GM12878 (cell line): ENCODE measurements at regions not wholly inside any gene's neighbourhood (a gene's known extent, or its start where the extent isn't known, plus 50 kb on each side); places are given as distances from the start of the nearest gene placed in this dataset.

Experiments
- ATAC-seq: fragments of 200-7000 bp; cut with Tn5 transposase; 3 replicates; pipeline ENCODE4 v1.9.1; 2020; ENCODE audit warnings: mild to moderate bottlenecking, moderate library complexity
- BruUV-seq: library from RNA; stranded (reverse); fragments of 400-500 nt; replicated peaks from 2 replicates; lab custom pipeline; 2021; lab: Mats Ljungman, UMichigan
- CTCF ChIA-PET: fragments of 300-600 bp; sonication (Branson Sonifier 250); formaldehyde crosslinking; extraction: SDS; loops from one replicate; lab custom pipeline; 2021; ENCODE audit warnings: inconsistent platforms; lab: Yijun Ruan, JAX
- POLR2A ChIA-PET: fragments of 350-600 bp; formaldehyde crosslinking; extraction: SDS; loops from one replicate; lab custom pipeline; 2021; ENCODE audit warnings: inconsistent platforms; lab: Charles Lee
- RAD21 ChIA-PET: fragments of 300-600 bp; sonication (Branson Sonifier 250); formaldehyde crosslinking; loops from one replicate; lab custom pipeline; 2023; ENCODE audit warnings: antibody characterized with exemption; ENCODE audit not compliant: unreplicated experiment; lab: Charles Lee
- SMC1A ChIA-PET: fragments of 300-600 bp; sonication (Branson Sonifier 250); formaldehyde crosslinking; loops from one replicate; lab custom pipeline; 2023; ENCODE audit not compliant: unreplicated experiment, uncharacterized antibody; lab: Charles Lee
- DNase-seq: peaks from one replicate; pipeline ENCODE4 v3.0.0-alpha.2; 2011; ENCODE audit warnings: low read depth, low spot score
- FAIRE-seq: peaks from 3 replicates; lab custom pipeline; 2011; peaks lifted over from hg19 to GRCh38; lab: Jason Lieb, UNC
- H2AFZ ChIP-seq: 2 replicates; pipeline ENCODE4 v1.6.0; 2011; ENCODE audit warnings: low read depth, low read length, control low read depth; ENCODE audit not compliant: control insufficient read depth
- H3K27ac ChIP-seq: 2 replicates; pipeline ENCODE4 v1.5.1; 2011; ENCODE audit warnings: control low read depth; ENCODE audit not compliant: control insufficient read depth, insufficient read depth
- H3K27me3 ChIP-seq, 2 experiments: replicated peaks in 1 of 2; 2 replicates each; pipeline versions ENCODE4 v1.6.0 to v1.6.1; 2011; ENCODE audit warnings: low read length in 1 of 2; ENCODE audit not compliant: control insufficient read depth in 2 of 2, insufficient read depth in 2 of 2
- H3K36me3 ChIP-seq, 2 experiments: 2 replicates each; pipeline ENCODE4 v1.5.1; 2011; ENCODE audit warnings: low read length in 1 of 2; ENCODE audit not compliant: control insufficient read depth in 2 of 2, insufficient read depth in 2 of 2
- H3K4me1 ChIP-seq: 2 replicates; pipeline ENCODE4 v1.6.1; 2011; ENCODE audit warnings: mild to moderate bottlenecking, low read length, moderate library complexity, mixed read lengths; ENCODE audit not compliant: control insufficient read depth, insufficient read depth
- H3K4me2 ChIP-seq: 2 replicates; pipeline ENCODE4 v1.6.0; 2011; ENCODE audit warnings: control low read depth; ENCODE audit not compliant: control insufficient read depth, insufficient read depth
- H3K4me3 ChIP-seq: fragments of 200-600 bp; sonication (generic); 2 replicates; pipeline ENCODE4 v1.5.1; 2016
- H3K79me2 ChIP-seq: 2 replicates; pipeline ENCODE4 v1.6.0; 2011; ENCODE audit warnings: low read length; ENCODE audit not compliant: control insufficient read depth, insufficient read depth
- H3K9ac ChIP-seq: 2 replicates; pipeline ENCODE4 v1.8.0; 2011; ENCODE audit warnings: low read length, control low read depth, mixed read lengths; ENCODE audit not compliant: control insufficient read depth, insufficient read depth
- H3K9me3 ChIP-seq: replicated peaks from 3 replicates; pipeline ENCODE4 v1.5.1; 2011; ENCODE audit warnings: mild to moderate bottlenecking, low read length; ENCODE audit not compliant: control insufficient read depth, insufficient read depth
- H4K20me1 ChIP-seq: 2 replicates; pipeline ENCODE4 v1.6.0; 2011; ENCODE audit not compliant: control insufficient read depth, insufficient read depth
- ATF3 ChIP-seq: IDR thresholded peaks from 2 replicates; pipeline ENCODE4 v1.6.1; 2011; ENCODE audit warnings: low read depth, mild to moderate bottlenecking, low read length, moderate library complexity, borderline replicate concordance; ENCODE audit errors: extremely low read depth
- BCL11A ChIP-seq: IDR thresholded peaks from 2 replicates; pipeline ENCODE4 v1.6.1; 2011; ENCODE audit warnings: low read depth, low read length
- CHD4 ChIP-seq: fragments of 200-600 bp; sonication (generic); IDR thresholded peaks from 2 replicates; pipeline ENCODE4 v1.6.1; 2016; ENCODE audit warnings: mild to moderate bottlenecking
- GATAD2B ChIP-seq: fragments of 450-650 bp; conservative IDR thresholded peaks from 2 replicates; pipeline ENCODE4 v1.6.1; 2017; ENCODE audit warnings: low read depth, mild to moderate bottlenecking, moderate library complexity
- IKZF2 ChIP-seq, 2 experiments: fragments of 450-650 bp; IDR thresholded peaks; 2 replicates each; pipeline ENCODE4 v1.6.1; 2017; ENCODE audit warnings: mild to moderate bottlenecking in 2 of 2, moderate library complexity in 2 of 2
- JUNB ChIP-seq: IDR thresholded peaks from 2 replicates; pipeline ENCODE4 v1.6.1; 2016; ENCODE audit warnings: antibody characterized with exemption, mild to moderate bottlenecking
- MTA2 ChIP-seq: fragments of 450-650 bp; IDR thresholded peaks from 2 replicates; pipeline ENCODE4 v1.6.1; 2016; ENCODE audit warnings: low read depth, mild to moderate bottlenecking, moderate library complexity
- PKNOX1 ChIP-seq: fragments of 450-650 bp; IDR thresholded peaks from 2 replicates; pipeline ENCODE4 v1.6.1; 2016; ENCODE audit warnings: mild to moderate bottlenecking
- SIX5 ChIP-seq: IDR thresholded peaks from 2 replicates; pipeline ENCODE4 v1.6.1; 2011; ENCODE audit warnings: mild to moderate bottlenecking, low read depth, low read length, moderate library complexity; ENCODE audit not compliant: severe bottlenecking
- SKIL ChIP-seq: fragments of 450-650 bp; IDR thresholded peaks from 2 replicates; pipeline ENCODE4 v1.6.1; 2017; ENCODE audit warnings: mild to moderate bottlenecking, low read depth, inconsistent platforms; ENCODE audit not compliant: poor library complexity, severe bottlenecking
- STAT1 ChIP-seq: fragments of 450-650 bp; conservative IDR thresholded peaks from 2 replicates; pipeline ENCODE4 v1.6.1; 2014; ENCODE audit warnings: antibody characterized with exemption, mild to moderate bottlenecking
- STAT3 ChIP-seq: IDR thresholded peaks from 2 replicates; pipeline ENCODE4 v1.6.1; 2011; ENCODE audit warnings: low read depth, low read length, improper control_type of control experiment
- SUZ12 ChIP-seq: fragments of 200-600 bp; sonication (generic); IDR thresholded peaks from one replicate; pipeline ENCODE4 v1.6.1; 2018; ENCODE audit warnings: antibody characterized with exemption, mild to moderate bottlenecking; ENCODE audit not compliant: unreplicated experiment
- WGBS: methylation state at CpG from one replicate; pipeline ENCODE4 v1.1.6; 2016; ENCODE audit warnings: low lambda C conversion rate; ENCODE audit not compliant: insufficient replicate concordance, insufficient coverage; ENCODE audit errors: missing lambda C conversion rate; 5-methylcytosine and 5-hydroxymethylcytosine counted together
- in situ Hi-C: fragments of 300-500 bp; cut with MboI; formaldehyde crosslinking; loops from 9 replicates; pipeline ENCODE4 v1.14.3; 2018; ENCODE audit warnings: mixed read lengths
- intact Hi-C: fragments of 100-400 bp; cut with micrococcal nuclease; formaldehyde crosslinking; loops from one replicate; pipeline ENCODE4 v1.14.2; 2022; ENCODE audit not compliant: unreplicated experiment

GRCh38 chr2:12175323-12175722 lies 428.9 kb downstream of the LPIN1 start (continued):
- TF ChIP-seq SKIL (no peak), STAT1 (no peak), ATF3 (no peak), SIX5 (no peak), CHD4 (no peak), STAT3 (no peak)

- Histone ChIP-seq H3K4me1 (peaks cover 10% of the 10 kb centered on the region), H3K9ac (no peak overlapping the region), H3K27me3 (no peaks in the 10 kb centered on the region), H3K4me2 (peak overlapping the region; percentile 56), H3K9me3 (no peaks in the 10 kb centered on the region), H2AFZ (no peak overlapping the region), H3K79me2 (no peaks in the 10 kb centered on the region), H3K27ac (no peak overlapping the region), H3K4me3 (no peak overlapping the region), H4K20me1 (no peaks in the 10 kb centered on the region), H3K36me3 (no peaks in the 10 kb centered on the region; a peak in 1 of 4 replicates)
- ChIA-PET SMC1A (interaction anchor here (0.7 to 3.8 kb wide), 11 partner anchors 9 to 312 kb away, joined by 3 to 13 read pairs (median 3); no protein-coding TSS in a partner anchor), CTCF (interaction anchor here (1.3 to 1.7 kb wide), 2 partner anchors 11 to 540 kb away, joined by 3 to 4 read pairs; partner anchors contain the start of gene TRIB2), POLR2A (no interaction called here), RAD21 (interaction anchor here (0.5 to 1.6 kb wide), 5 partner anchors 60 to 667 kb away, joined by 3 to 4 read pairs (median 3); no protein-coding TSS in a partner anchor)
- intact Hi-C loops: loop anchor here (5.0 to 10.0 kb wide), 5 partner anchors 105 to 540 kb away; partner anchors contain the start of gene TRIB2
- DNase-seq: peak; percentile 45
- BruUV-seq: no TSS peak
- in situ Hi-C loops: no loop called here
- FAIRE-seq: no peak
- TF ChIP-seq GATAD2B (no peak), IKZF2 (IDR thresholded peaks at IDR 0.05) (0 out of 4 replicates have a peak, but pooled peaks of 1 of the 2 experiments have one; percentile 3), JUNB (0 out of 2 replicates have a peak, but pooled peaks have one; percentile 7), BCL11A (peak; percentile 28; the same call in 1 of the 2 replicates), PKNOX1 (peak; percentile 36; the same call in 1 of the 2 replicates), SUZ12 (no peak), MTA2 (0 out of 2 replicates have a peak, but pooled peaks have one; percentile 27)
- WGBS: 20% methylated on average over 9 of the region's 9 CpGs
- peak; percentile 97 for ATAC-seq
These were observed 430.4 kb downstream of the LPIN1 start for GRCh38 chr2:12176623-12177454.
